GM12891 (cell line): ENCODE measurements at regions not wholly inside any gene's neighbourhood (a gene's known extent, or its start where the extent isn't known, plus 50 kb on each side); places are given as distances from the start of the nearest gene placed in this dataset.

Experiments
- PAX5 ChIP-seq: IDR thresholded peaks from 2 replicates; pipeline ENCODE4 v1.6.1; 2011; ENCODE audit warnings: low read length, moderate library complexity, mild to moderate bottlenecking; ENCODE audit not compliant: insufficient read depth, severe bottlenecking
- POLR2A ChIP-seq: IDR thresholded peaks from 2 replicates; pipeline ENCODE4 v1.6.1; 2011; ENCODE audit warnings: low read depth, low read length, control low read depth
- POLR2AphosphoS5 ChIP-seq: IDR thresholded peaks from 2 replicates; pipeline ENCODE4 v1.6.1; 2011; ENCODE audit warnings: low read depth, low read length, control low read depth
- POU2F2 ChIP-seq: IDR thresholded peaks from 2 replicates; pipeline ENCODE4 v1.6.1; 2011; ENCODE audit warnings: low read depth, mild to moderate bottlenecking, control low read depth, low read length, moderate library complexity
- SPI1 ChIP-seq: IDR thresholded peaks from 2 replicates; pipeline ENCODE4 v1.6.1; 2011; ENCODE audit warnings: low read depth, low read length, control low read depth
- TAF1 ChIP-seq: IDR thresholded peaks from 2 replicates; pipeline ENCODE4 v1.6.1; 2011; ENCODE audit warnings: low read depth, low read length, control low read depth

DNA sequence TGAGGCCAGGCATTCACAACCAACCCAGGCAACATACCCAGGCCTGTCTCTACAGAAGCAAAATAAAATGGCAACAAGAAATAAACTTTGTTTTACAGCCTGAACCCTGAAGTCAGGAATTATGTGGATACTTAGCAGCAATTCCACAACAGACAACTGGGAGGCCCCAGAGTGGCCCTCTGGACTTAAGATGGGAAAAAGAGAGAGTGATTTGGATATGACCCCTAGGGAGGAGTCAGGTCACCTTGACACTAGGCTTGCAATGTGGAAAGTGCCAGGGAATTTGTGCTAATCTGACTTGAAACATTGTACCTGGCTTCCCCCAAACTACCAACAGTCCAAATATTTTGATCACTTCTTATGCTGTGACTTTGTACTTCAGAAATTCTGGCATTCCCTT lies 193.1 kb downstream of the PARM1 start:
- no peak for TF ChIP-seq SPI1
- no peak for TF ChIP-seq POLR2AphosphoS5
- TF ChIP-seq POLR2A: no peak
- TF ChIP-seq PAX5: no peak
- TF ChIP-seq POU2F2: no peak
- no peak for TF ChIP-seq TAF1
